Spleen (tissue), 11 donors: ENCODE measurements at regions not wholly inside any gene's neighbourhood (a gene's known extent, or its start where the extent isn't known, plus 50 kb on each side); places are given as distances from the start of the nearest gene placed in this dataset.
A peak's percentile ranks its signal among the peaks of the same experiment; 100 is the strongest.

Experiments used
- DNase-seq: peaks from one replicate; pipeline ENCODE4 v3.0.0-alpha.2; 2020
- H3K27ac ChIP-seq, 8 donors: fragments of 200-600 bp; sonication (generic) in 7 of 8; 1 replicate in 4 of 8; 2 replicates in 4 of 8; pipeline versions ENCODE4 v1.5.0 to v1.8.0; 2016 to 2021; ENCODE audit warnings: inconsistent platforms in 4 of 8, mild to moderate bottlenecking in 4 of 8, moderate library complexity in 1 of 8
- H3K27me3 ChIP-seq, 7 donors: fragments of 200-600 bp; sonication (generic) in 6 of 7; replicated peaks in 1 of 7; 1 replicate in 4 of 7; 2 replicates in 3 of 7; pipeline versions ENCODE4 v1.5.0 to v1.8.0; 2016 to 2021; ENCODE audit warnings: inconsistent platforms in 3 of 7, mild to moderate bottlenecking in 1 of 7
- H3K36me3 ChIP-seq, 6 donors: fragments of 200-600 bp; sonication (generic) in 5 of 6; 1 replicate in 4 of 6; 2 replicates in 2 of 6; pipeline versions ENCODE4 v1.5.0 to v1.8.0; 2016 to 2021; ENCODE audit warnings: inconsistent platforms in 2 of 6
- H3K4me1 ChIP-seq, 6 donors: fragments of 200-600 bp; sonication (generic) in 5 of 6; 1 replicate in 3 of 6; 2 replicates in 3 of 6; pipeline versions ENCODE4 v1.5.0 to v1.8.0; 2016 to 2021; ENCODE audit warnings: inconsistent platforms in 3 of 6
- H3K4me3 ChIP-seq, 8 donors: fragments of 200-600 bp; sonication (generic) in 7 of 8; 1 replicate in 4 of 8; 2 replicates in 4 of 8; pipeline versions ENCODE4 v1.5.0 to v1.8.0; 2016 to 2021; ENCODE audit warnings: inconsistent platforms in 4 of 8, mild to moderate bottlenecking in 4 of 8, moderate library complexity in 2 of 8
- H3K9me3 ChIP-seq, 8 donors: fragments of 200-600 bp; sonication (generic) in 7 of 8; 1 replicate in 4 of 8; 2 replicates in 4 of 8; pipeline versions ENCODE4 v1.5.0 to v1.8.0; 2016 to 2021; ENCODE audit warnings: inconsistent platforms in 4 of 8
- POLR2A ChIP-seq, 3 donors: fragments of 450-650 bp; IDR thresholded peaks; one replicate each; pipeline ENCODE4 v1.5.1; 2017; ENCODE audit warnings: antibody characterized with exemption in 3 of 3, mild to moderate bottlenecking in 1 of 3
- POLR2AphosphoS5 ChIP-seq, 3 donors: sonication (generic); formaldehyde crosslinking; IDR thresholded peaks; one replicate each; pipeline ENCODE4 v1.5.1; 2017; ENCODE audit warnings: antibody characterized with exemption in 3 of 3
- WGBS, 5 donors: extraction: QIAGEN DNeasy Blood & Tissue Kit in 3 of 5; methylation state at CpG; one replicate each; pipeline versions ENCODE4 v1.1.5 to v1.1.7; 2013 to 2018; 5-methylcytosine and 5-hydroxymethylcytosine counted together
- intact Hi-C: fragments of 100-400 bp; cut with DNase I; formaldehyde crosslinking; loops from one replicate; pipeline ENCODE4 v1.15.0; 2023; ENCODE audit warnings: low total_unique reads
- TF ChIP-seq, protein P1 (sequence below), 11 experiments: fragments of 200-600 bp in 7 of 11; fragments of 450-650 bp in 4 of 11; sonication (generic) in 4 of 11; IDR thresholded peaks in 8 of 11; conservative IDR thresholded peaks in 3 of 11; 1 replicate in 7 of 11; 2 replicates in 4 of 11; pipeline versions ENCODE4 v1.4.0 to v1.8.0; 2016 to 2021; ENCODE audit warnings: antibody characterized with exemption in 11 of 11, inconsistent platforms in 4 of 11, mild to moderate bottlenecking in 1 of 11
- donor health status: healthy with polysubstance abuse.
- donor health status: DM: no; HTN: no; CAD: no; lungs with moderate emphysema.
- donor health status: DM: no; HTN: no; CAD: no.
- donor health status: Bipolar disorder and iron deficiency.
- donor health status: healthy.
- donor health status: DM: no; HTN: no; CAD: no.
- donor health status: DM: yes; HTN: yes; CAD: no.

DNA sequence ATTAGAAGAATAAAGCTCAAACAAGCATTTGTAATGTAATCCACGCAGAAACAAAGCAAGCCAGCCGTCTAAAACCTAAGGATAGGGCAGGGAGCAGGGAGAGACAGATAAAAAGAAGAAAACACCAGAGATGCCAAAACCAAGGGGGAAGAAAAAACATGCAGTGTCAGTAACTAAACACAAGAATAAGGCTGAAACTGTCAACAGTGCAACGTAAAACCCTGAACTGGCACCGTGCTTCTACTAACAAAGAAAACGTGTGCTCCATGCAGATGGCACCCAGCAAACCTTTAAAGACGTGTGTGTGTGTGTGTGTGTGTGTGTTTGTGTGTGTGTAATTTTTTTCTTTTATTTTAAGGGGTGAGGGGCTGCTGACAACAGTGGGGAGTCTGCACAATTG lies 88.4 kb upstream of the TAB2 start:
- no peak for DNase-seq
- intact Hi-C loops: no loop called here
- no peak for TF ChIP-seq POLR2AphosphoS5 (IDR thresholded peaks at IDR 0.05)
- TF ChIP-seq, protein P1, sequence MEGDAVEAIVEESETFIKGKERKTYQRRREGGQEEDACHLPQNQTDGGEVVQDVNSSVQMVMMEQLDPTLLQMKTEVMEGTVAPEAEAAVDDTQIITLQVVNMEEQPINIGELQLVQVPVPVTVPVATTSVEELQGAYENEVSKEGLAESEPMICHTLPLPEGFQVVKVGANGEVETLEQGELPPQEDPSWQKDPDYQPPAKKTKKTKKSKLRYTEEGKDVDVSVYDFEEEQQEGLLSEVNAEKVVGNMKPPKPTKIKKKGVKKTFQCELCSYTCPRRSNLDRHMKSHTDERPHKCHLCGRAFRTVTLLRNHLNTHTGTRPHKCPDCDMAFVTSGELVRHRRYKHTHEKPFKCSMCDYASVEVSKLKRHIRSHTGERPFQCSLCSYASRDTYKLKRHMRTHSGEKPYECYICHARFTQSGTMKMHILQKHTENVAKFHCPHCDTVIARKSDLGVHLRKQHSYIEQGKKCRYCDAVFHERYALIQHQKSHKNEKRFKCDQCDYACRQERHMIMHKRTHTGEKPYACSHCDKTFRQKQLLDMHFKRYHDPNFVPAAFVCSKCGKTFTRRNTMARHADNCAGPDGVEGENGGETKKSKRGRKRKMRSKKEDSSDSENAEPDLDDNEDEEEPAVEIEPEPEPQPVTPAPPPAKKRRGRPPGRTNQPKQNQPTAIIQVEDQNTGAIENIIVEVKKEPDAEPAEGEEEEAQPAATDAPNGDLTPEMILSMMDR (IDR thresholded peaks at IDR 0.05 in 8 of 11, conservative IDR thresholded peaks at IDR 0.05 in 3 of 11): no peak
- no peak for TF ChIP-seq POLR2A (IDR thresholded peaks at IDR 0.05)
- 85 to 93% (median 90%) methylated on average over 6 of the region's 6 CpGs for WGBS, 5 donors
- no peak overlapping the region for H3K27ac ChIP-seq
- H3K9me3 ChIP-seq: no peaks in the 10 kb centered on the region
- no peaks in the 10 kb centered on the region for H3K27me3 ChIP-seq
- no peaks in the 10 kb centered on the region for H3K36me3 ChIP-seq
- H3K4me3 ChIP-seq: no peak overlapping the region
- peaks cover 0 to 40% (median 30%) of the 10 kb centered on the region in 6 donors for H3K4me1 ChIP-seq

DNA sequence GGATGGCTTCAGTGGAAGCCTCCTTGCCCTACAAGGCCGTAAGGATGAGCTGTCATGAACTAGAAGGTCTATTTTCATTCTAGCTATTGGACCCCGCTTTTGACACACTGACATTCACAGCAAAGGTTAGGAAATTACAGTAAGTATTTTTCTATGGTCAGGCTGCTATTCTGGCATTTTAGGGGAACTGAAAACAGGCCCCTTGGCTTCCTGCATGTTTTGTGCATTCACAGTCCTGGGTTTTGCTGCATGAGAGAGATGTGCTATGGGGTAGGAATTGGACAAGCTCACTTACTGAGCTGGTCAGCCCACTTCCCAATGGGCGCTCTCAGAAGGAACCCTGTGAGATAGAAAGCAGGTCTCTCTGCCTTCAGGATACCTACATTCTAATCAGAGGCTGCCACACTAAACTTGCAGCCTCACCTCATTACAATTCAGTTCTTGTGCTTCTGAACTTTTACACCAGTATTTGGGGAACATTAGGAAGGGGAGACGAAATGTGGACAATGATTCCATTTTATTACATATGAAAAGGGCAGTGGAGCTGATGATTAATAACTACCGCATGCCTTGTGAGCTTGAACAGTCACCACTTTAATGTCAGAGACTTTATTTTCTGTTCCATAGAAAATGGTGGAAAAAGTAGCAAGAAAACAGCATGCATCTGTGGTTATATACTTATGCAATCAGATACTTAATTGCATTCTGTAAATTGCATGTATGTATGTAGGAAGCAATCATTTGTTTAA lies 86.6 kb upstream of the TAB2 start:
- no peaks in the 10 kb centered on the region for H3K9me3 ChIP-seq
- H3K4me1 ChIP-seq: peaks cover 12 to 58% (median 47%) of the 10 kb centered on the region in 6 donors
- H3K27ac ChIP-seq: peak overlapping the region in 2 of 8 donors; percentile 4 to 32
- H3K27me3 ChIP-seq: no peaks in the 10 kb centered on the region
- intact Hi-C loops: no loop called here
- TF ChIP-seq POLR2AphosphoS5 (IDR thresholded peaks at IDR 0.05) (no peak), POLR2A (IDR thresholded peaks at IDR 0.05) (no peak)
- TF ChIP-seq, protein P1 (IDR thresholded peaks at IDR 0.05 in 8 of 11, conservative IDR thresholded peaks at IDR 0.05 in 3 of 11): no peak
- DNase-seq: no peak
- 65 to 85% (median 81%) methylated on average over 5 of the region's 5 CpGs for WGBS, 5 donors
- H3K4me3 ChIP-seq: no peak overlapping the region
- H3K36me3 ChIP-seq: no peaks in the 10 kb centered on the region

DNA sequence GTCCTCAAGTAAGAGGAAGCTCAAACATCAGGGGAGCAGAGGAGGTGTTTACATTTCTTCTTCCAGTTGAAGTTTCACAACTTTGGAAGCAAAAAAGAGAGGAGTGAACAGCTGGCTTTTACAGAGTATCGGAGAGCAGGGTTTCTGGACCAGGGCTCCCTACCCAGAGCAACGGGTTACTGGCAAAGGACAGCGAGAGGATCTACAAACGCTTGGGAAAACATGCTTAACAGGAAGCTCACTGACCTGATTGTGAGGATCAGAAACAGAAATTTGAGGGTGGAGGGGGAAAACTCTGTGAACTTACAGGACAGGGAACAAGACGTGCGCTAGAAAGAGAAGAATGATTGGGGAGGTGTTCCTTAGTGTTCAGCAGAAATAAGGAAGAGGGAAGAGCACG lies 85.7 kb upstream of the TAB2 start:
- Histone ChIP-seq H3K4me1 (peaks cover 12 to 58% (median 47%) of the 10 kb centered on the region in 6 donors), H3K9me3 (no peaks in the 10 kb centered on the region), H3K36me3 (no peaks in the 10 kb centered on the region), H3K27ac (no peak overlapping the region), H3K4me3 (no peak overlapping the region), H3K27me3 (no peaks in the 10 kb centered on the region)
- intact Hi-C loops: no loop called here
- 49 to 80% (median 59%) methylated on average over 7 of the region's 7 CpGs for WGBS, 5 donors
- no peak for DNase-seq
- no peak for TF ChIP-seq POLR2AphosphoS5 (IDR thresholded peaks at IDR 0.05)
- no peak for TF ChIP-seq POLR2A (IDR thresholded peaks at IDR 0.05)
- TF ChIP-seq, protein P1 (IDR thresholded peaks at IDR 0.05 in 8 of 11, conservative IDR thresholded peaks at IDR 0.05 in 3 of 11): no peak

DNA sequence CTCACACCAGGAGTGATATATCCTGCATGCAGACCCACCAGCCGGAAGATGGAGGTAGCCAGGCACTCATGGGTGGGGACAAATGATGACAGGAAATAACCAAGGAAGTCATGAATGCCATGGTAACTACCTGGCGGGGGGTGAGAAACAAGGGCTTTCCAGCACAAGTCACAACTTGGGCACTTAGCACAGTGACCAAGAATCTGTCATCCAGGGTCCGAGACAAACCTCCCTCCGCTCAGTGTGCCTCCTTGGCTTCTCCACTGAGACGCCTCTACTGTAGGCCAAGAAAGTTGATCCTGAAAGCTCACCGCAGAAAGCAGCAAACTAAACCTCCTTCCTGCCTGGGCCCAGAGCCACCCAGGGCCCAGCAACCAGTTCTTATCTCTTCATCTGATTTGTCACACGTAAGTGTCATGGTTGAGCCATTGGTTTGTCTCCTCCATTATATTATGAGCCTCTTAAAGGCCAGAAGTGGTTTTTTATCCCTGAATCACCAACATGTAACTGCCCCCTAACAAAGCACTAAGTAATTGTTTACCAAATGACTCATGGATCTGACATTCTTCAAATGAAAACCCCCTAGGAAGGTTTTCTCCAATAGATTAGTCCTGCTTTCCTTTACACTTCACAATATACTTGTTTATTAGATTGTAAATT lies 84.3 kb upstream of the TAB2 start:
- no peak for TF ChIP-seq POLR2AphosphoS5 (IDR thresholded peaks at IDR 0.05)
- TF ChIP-seq POLR2A (IDR thresholded peaks at IDR 0.05): no peak
- TF ChIP-seq, protein P1 (IDR thresholded peaks at IDR 0.05 in 8 of 11, conservative IDR thresholded peaks at IDR 0.05 in 3 of 11): no peak
- intact Hi-C loops: no loop called here
- no peak overlapping the region for H3K4me3 ChIP-seq
- DNase-seq: no peak
- no peaks in the 10 kb centered on the region for H3K9me3 ChIP-seq
- peaks cover 12 to 58% (median 47%) of the 10 kb centered on the region in 6 donors for H3K4me1 ChIP-seq
- no peaks in the 10 kb centered on the region for H3K27me3 ChIP-seq
- H3K27ac ChIP-seq: peak overlapping the region in 1 of 8 donors; percentile 20
- WGBS, 5 donors: 81 to 91% (median 84%) methylated on average over 7 of the region's 7 CpGs
- no peaks in the 10 kb centered on the region for H3K36me3 ChIP-seq
